Esophagus (tissue), 2 donors: ENCODE measurements at regions not wholly inside any gene's neighbourhood (a gene's known extent, or its start where the extent isn't known, plus 50 kb on each side); places are given as distances from the start of the nearest gene placed in this dataset.

ENCODE experiments used
- H3K27ac ChIP-seq, 2 donors: one replicate each; pipeline ENCODE4 v1.5.1; 2013; ENCODE audit warnings: low read depth in 2 of 2, mild to moderate bottlenecking in 2 of 2, inconsistent platforms in 1 of 2, low read length in 1 of 2, moderate library complexity in 1 of 2
- H3K27me3 ChIP-seq, 2 donors: one replicate each; pipeline ENCODE4 v1.6.1; 2013; ENCODE audit warnings: low read length in 2 of 2, control low read depth in 1 of 2, mild to moderate bottlenecking in 1 of 2; ENCODE audit not compliant: insufficient read depth in 2 of 2, control insufficient read depth in 1 of 2
- H3K36me3 ChIP-seq, 2 donors: one replicate each; pipeline ENCODE4 v1.6.1; 2013; ENCODE audit warnings: low read length in 1 of 2; ENCODE audit not compliant: control insufficient read depth in 2 of 2, insufficient read depth in 2 of 2
- H3K4me1 ChIP-seq, 2 donors: one replicate each; pipeline ENCODE4 v1.6.1; 2013; ENCODE audit warnings: low read length in 1 of 2; ENCODE audit not compliant: control insufficient read depth in 2 of 2, insufficient read depth in 2 of 2
- H3K4me3 ChIP-seq, 2 donors: one replicate each; pipeline ENCODE4 v1.5.1; 2013; ENCODE audit warnings: low read length in 2 of 2, mild to moderate bottlenecking in 2 of 2, low read depth in 1 of 2, moderate library complexity in 1 of 2
- H3K9me3 ChIP-seq, 2 donors: one replicate each; pipeline ENCODE4 v1.6.1; 2013; ENCODE audit warnings: mild to moderate bottlenecking in 2 of 2, low read depth in 1 of 2, low read length in 1 of 2, moderate library complexity in 1 of 2; ENCODE audit not compliant: control insufficient read depth in 2 of 2, insufficient read depth in 1 of 2
- WGBS, 2 donors: extraction: QIAGEN DNeasy Blood & Tissue Kit; methylation state at CpG; one replicate each; pipeline ENCODE4 v1.1.7; 2013; 5-methylcytosine and 5-hydroxymethylcytosine counted together
- donor health status: healthy with polysubstance abuse.
- donor health status: Bipolar disorder and iron deficiency.

- H3K4me3 ChIP-seq: no peak overlapping the region
- no peaks in the 10 kb centered on the region for H3K4me1 ChIP-seq
- no peaks in the 10 kb centered on the region for H3K9me3 ChIP-seq
- H3K27me3 ChIP-seq: no peaks in the 10 kb centered on the region
- WGBS, 2 donors: 7 to 22% methylated on average over 2 of the region's 2 CpGs
- no peak overlapping the region for H3K27ac ChIP-seq
- no peaks in the 10 kb centered on the region for H3K36me3 ChIP-seq
Measured at GRCh38 chr16:17828012-17828411, 357.3 kb upstream of the XYLT1 start.

- no peaks in the 10 kb centered on the region for H3K9me3 ChIP-seq
- no peaks in the 10 kb centered on the region for H3K4me1 ChIP-seq
- no peaks in the 10 kb centered on the region for H3K27me3 ChIP-seq
- H3K36me3 ChIP-seq: no peaks in the 10 kb centered on the region
- no peak overlapping the region for H3K27ac ChIP-seq
- no peak overlapping the region for H3K4me3 ChIP-seq
- WGBS, 2 donors: 78 to 89% methylated on average over 1 of the region's 1 CpG
Measured at GRCh38 chr16:17827313-17827712, 356.6 kb upstream of the XYLT1 start.

GRCh38 chr16:17817943-17818342 lies 347.2 kb upstream of the XYLT1 start:
- no peaks in the 10 kb centered on the region for H3K9me3 ChIP-seq
- WGBS, 2 donors: 62 to 67% methylated on average over 2 of the region's 2 CpGs
- H3K27ac ChIP-seq: no peak overlapping the region
- H3K4me1 ChIP-seq: no peaks in the 10 kb centered on the region
- no peaks in the 10 kb centered on the region for H3K36me3 ChIP-seq
- no peaks in the 10 kb centered on the region for H3K27me3 ChIP-seq
- H3K4me3 ChIP-seq: no peak overlapping the region

- no peaks in the 10 kb centered on the region for H3K9me3 ChIP-seq
- no peaks in the 10 kb centered on the region for H3K27me3 ChIP-seq
- H3K4me1 ChIP-seq: no peaks in the 10 kb centered on the region
- no peaks in the 10 kb centered on the region for H3K36me3 ChIP-seq
- H3K4me3 ChIP-seq: no peak overlapping the region
- no peak overlapping the region for H3K27ac ChIP-seq
- WGBS, 2 donors: 24 to 35% methylated on average over 1 of the region's 1 CpG
Measured at GRCh38 chr16:17817260-17817659, 346.5 kb upstream of the XYLT1 start.

GRCh38 chr16:17812771-17813170 lies 342.0 kb upstream of the XYLT1 start:
- no peak overlapping the region for H3K4me3 ChIP-seq
- no peaks in the 10 kb centered on the region for H3K27me3 ChIP-seq
- H3K4me1 ChIP-seq: no peaks in the 10 kb centered on the region
- no peaks in the 10 kb centered on the region for H3K9me3 ChIP-seq
- H3K27ac ChIP-seq: no peak overlapping the region
- WGBS, 2 donors: 85 to 87% methylated on average over 1 of the region's 1 CpG
- H3K36me3 ChIP-seq: no peaks in the 10 kb centered on the region

GRCh38 chr16:17804857-17805256 lies 334.1 kb upstream of the XYLT1 start:
- Histone ChIP-seq H3K36me3 (no peaks in the 10 kb centered on the region), H3K4me3 (no peak overlapping the region), H3K4me1 (no peaks in the 10 kb centered on the region), H3K9me3 (no peaks in the 10 kb centered on the region), H3K27me3 (no peaks in the 10 kb centered on the region), H3K27ac (no peak overlapping the region)
- WGBS, 2 donors: 64 to 72% methylated on average over 8 of the region's 8 CpGs

- WGBS, 2 donors: 52 to 60% methylated on average over 5 of the region's 5 CpGs
Measured at GRCh38 chr16:17803625-17804410, 333.1 kb upstream of the XYLT1 start.

GRCh38 chr16:17802571-17802970 lies 331.8 kb upstream of the XYLT1 start:
- Histone ChIP-seq H3K4me1 (no peaks in the 10 kb centered on the region), H3K4me3 (no peak overlapping the region), H3K27ac (no peak overlapping the region), H3K36me3 (no peaks in the 10 kb centered on the region), H3K27me3 (no peaks in the 10 kb centered on the region), H3K9me3 (no peaks in the 10 kb centered on the region)
- 80 to 83% methylated on average over 1 of the region's 1 CpG for WGBS, 2 donors

More at GRCh38 chr16:17803625-17804410, 333.1 kb upstream of the XYLT1 start:
- Histone ChIP-seq H3K4me3 (no peak overlapping the region), H3K36me3 (no peaks in the 10 kb centered on the region), H3K9me3 (no peaks in the 10 kb centered on the region), H3K4me1 (no peaks in the 10 kb centered on the region), H3K27me3 (no peaks in the 10 kb centered on the region), H3K27ac (no peak overlapping the region)

GRCh38 chr16:17801068-17801467 lies 330.3 kb upstream of the XYLT1 start:
- Histone ChIP-seq H3K27me3 (no peaks in the 10 kb centered on the region), H3K9me3 (no peaks in the 10 kb centered on the region), H3K27ac (no peak overlapping the region), H3K4me3 (no peak overlapping the region), H3K36me3 (no peaks in the 10 kb centered on the region), H3K4me1 (no peaks in the 10 kb centered on the region)
- WGBS, 2 donors: 66 to 70% methylated on average over 1 of the region's 1 CpG

GRCh38 chr16:17798716-17799115 lies 328.0 kb upstream of the XYLT1 start:
- no peaks in the 10 kb centered on the region for H3K27me3 ChIP-seq
- H3K36me3 ChIP-seq: no peaks in the 10 kb centered on the region
- no peaks in the 10 kb centered on the region for H3K9me3 ChIP-seq
- WGBS, 2 donors: 57 to 68% methylated on average over 3 of the region's 3 CpGs
- H3K4me1 ChIP-seq: no peaks in the 10 kb centered on the region
- H3K27ac ChIP-seq: no peak overlapping the region
- no peak overlapping the region for H3K4me3 ChIP-seq
